ENCODE measurements at regions not wholly inside any gene's neighbourhood (a gene's known extent, or its start where the extent isn't known, plus 50 kb on each side); places are given as distances from the start of the nearest gene placed in this dataset.

DNA sequence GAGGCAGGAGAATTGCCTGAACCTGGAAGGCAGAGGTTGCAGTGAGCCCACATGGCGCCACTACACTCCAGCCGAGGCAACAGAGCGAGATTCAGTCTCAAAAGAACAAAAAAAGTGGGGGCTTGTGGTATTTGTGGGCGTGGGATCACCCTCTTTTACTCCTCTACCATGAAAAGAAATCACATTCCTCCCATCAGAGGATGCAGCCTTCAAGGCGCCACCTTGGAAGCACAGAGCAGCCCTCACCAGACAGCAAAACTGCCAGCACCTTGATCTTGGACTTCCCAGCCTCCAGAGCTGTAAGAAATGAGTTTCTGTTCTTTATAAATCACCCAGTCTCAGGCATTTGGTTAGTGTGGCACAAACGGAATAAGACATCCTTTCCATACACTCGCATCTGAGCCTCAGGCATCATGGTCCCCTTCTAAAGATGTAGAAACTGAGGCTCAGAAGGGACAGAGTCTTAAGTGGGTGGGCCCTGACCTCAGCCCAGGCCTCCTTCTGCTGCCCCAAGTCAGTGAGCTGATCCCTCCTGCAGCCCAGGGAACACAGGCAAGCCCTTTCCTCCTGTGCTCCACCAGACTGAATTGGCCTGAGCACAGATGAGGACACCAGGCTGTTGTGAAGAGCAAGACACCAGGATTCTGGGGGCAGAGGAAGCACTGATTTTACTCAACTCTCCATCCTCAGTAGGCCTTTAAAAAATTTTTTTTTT lies 201.7 kb upstream of the LINGO1 start:
- TF ChIP-seq ELF4 (IDR thresholded peaks at IDR 0.05), result no peak
- TF ChIP-seq BHLHE40 (IDR thresholded peaks at IDR 0.05; ENCODE audit: borderline replicate concordance), result no peak
- TF ChIP-seq CTBP1 (IDR thresholded peaks at IDR 0.05; ENCODE audit: borderline replicate concordance), result no peak
- TF ChIP-seq SUZ12 (IDR thresholded peaks at IDR 0.05), result no peak
- TF ChIP-seq FOXA1 (IDR thresholded peaks at IDR 0.05), result no peak
- TF ChIP-seq SP1 (IDR thresholded peaks at IDR 0.05), result no peak
- no peak for TF ChIP-seq FOXM1 (IDR thresholded peaks at IDR 0.05; ENCODE audit: borderline replicate concordance)
- no peak for TF ChIP-seq ZNF384 (IDR thresholded peaks at IDR 0.05)
- TF ChIP-seq HDGF (IDR thresholded peaks at IDR 0.05; ENCODE audit: borderline replicate concordance), result no peak
- TF ChIP-seq NFRKB (IDR thresholded peaks at IDR 0.05), result no peak
- TF ChIP-seq ARNT (IDR thresholded peaks at IDR 0.05), result no peak

Measured in HEK293T (cell line).